Calu3 (cell line): ENCODE measurements at regions not wholly inside any gene's neighbourhood (a gene's known extent, or its start where the extent isn't known, plus 50 kb on each side); places are given as distances from the start of the nearest gene placed in this dataset.

Experiments
- BruUV-seq: library from RNA; stranded (reverse); fragments of 400-500 nt; replicated peaks from 2 replicates; lab custom pipeline; 2021; lab: Mats Ljungman, UMichigan
- CTCF ChIA-PET: fragments of 300-600 bp; sonication (Branson Sonifier 250); formaldehyde crosslinking; loops from one replicate; lab custom pipeline; 2022; ENCODE audit warnings: antibody characterized with exemption; lab: Charles Lee
- DNase-seq: peaks from one replicate; pipeline ENCODE4 v3.0.0; 2022
- H3K27ac Mint-ChIP-seq: one replicate; pipeline ENCODE4 v1.8.0; 2022; ENCODE audit warnings: mixed read lengths; ENCODE audit not compliant: unreplicated experiment
- H3K27me3 Mint-ChIP-seq: one replicate; pipeline ENCODE4 v1.8.0; 2022; ENCODE audit warnings: mixed read lengths; ENCODE audit not compliant: unreplicated experiment
- H3K36me3 Mint-ChIP-seq: one replicate; pipeline ENCODE4 v1.8.0; 2022; ENCODE audit warnings: mild to moderate bottlenecking, moderate library complexity, mixed read lengths; ENCODE audit not compliant: insufficient read depth, unreplicated experiment
- H3K4me1 Mint-ChIP-seq: one replicate; pipeline ENCODE4 v1.8.0; 2022; ENCODE audit warnings: mild to moderate bottlenecking, low read depth, mixed read lengths; ENCODE audit not compliant: unreplicated experiment
- H3K4me3 Mint-ChIP-seq: one replicate; pipeline ENCODE4 v1.8.0; 2022; ENCODE audit warnings: mild to moderate bottlenecking, low read depth, moderate library complexity, mixed read lengths; ENCODE audit not compliant: unreplicated experiment
- H3K9me3 Mint-ChIP-seq: one replicate; pipeline ENCODE4 v1.8.0; 2022; ENCODE audit warnings: low read depth, mixed read lengths; ENCODE audit not compliant: unreplicated experiment
- intact Hi-C: fragments of 100-400 bp; cut with micrococcal nuclease; formaldehyde crosslinking; loops from one replicate; pipeline ENCODE4 v1.10.0; 2022; ENCODE audit not compliant: unreplicated experiment
- TF ChIP-seq, protein P1 (sequence below): fragments of 200-600 bp; IDR thresholded peaks from one replicate; pipeline ENCODE4 v1.8.0; 2022; ENCODE audit warnings: antibody characterized with exemption; ENCODE audit not compliant: unreplicated experiment

DNA sequence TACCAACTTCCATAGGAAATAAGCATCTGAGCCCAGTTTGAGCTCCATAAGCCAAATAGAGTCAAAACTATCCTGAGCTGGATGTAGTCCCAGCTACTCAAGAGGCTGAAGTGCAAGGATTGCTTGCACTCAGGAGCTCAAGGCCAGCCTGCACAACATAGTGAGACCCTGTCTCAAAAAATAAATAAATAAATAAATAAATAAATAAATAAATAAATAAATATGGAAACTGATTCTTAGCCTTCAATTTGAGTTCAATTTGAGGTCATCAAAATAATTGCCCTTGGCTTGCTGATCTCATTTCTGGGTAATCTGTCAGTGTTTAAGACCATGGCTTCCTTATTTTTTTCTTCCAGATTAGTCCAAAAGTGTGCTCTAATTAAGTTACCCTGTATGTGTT is 184.9 kb upstream of the CDH20 start:
- Mint-ChIP-seq H3K4me1 (no peaks in the 10 kb centered on the region), H3K27ac (no peak overlapping the region), H3K9me3 (peaks cover 13% of the 10 kb centered on the region), H3K27me3 (no peaks in the 10 kb centered on the region), H3K36me3 (no peaks in the 10 kb centered on the region), H3K4me3 (no peak overlapping the region)
- BruUV-seq, result no TSS peak
- DNase-seq, result no peak
- TF ChIP-seq, protein P1, sequence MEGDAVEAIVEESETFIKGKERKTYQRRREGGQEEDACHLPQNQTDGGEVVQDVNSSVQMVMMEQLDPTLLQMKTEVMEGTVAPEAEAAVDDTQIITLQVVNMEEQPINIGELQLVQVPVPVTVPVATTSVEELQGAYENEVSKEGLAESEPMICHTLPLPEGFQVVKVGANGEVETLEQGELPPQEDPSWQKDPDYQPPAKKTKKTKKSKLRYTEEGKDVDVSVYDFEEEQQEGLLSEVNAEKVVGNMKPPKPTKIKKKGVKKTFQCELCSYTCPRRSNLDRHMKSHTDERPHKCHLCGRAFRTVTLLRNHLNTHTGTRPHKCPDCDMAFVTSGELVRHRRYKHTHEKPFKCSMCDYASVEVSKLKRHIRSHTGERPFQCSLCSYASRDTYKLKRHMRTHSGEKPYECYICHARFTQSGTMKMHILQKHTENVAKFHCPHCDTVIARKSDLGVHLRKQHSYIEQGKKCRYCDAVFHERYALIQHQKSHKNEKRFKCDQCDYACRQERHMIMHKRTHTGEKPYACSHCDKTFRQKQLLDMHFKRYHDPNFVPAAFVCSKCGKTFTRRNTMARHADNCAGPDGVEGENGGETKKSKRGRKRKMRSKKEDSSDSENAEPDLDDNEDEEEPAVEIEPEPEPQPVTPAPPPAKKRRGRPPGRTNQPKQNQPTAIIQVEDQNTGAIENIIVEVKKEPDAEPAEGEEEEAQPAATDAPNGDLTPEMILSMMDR, result no peak
- CTCF ChIA-PET, result no interaction called here
- intact Hi-C loops, result no loop called here

GRCh38 chr18:61149786-61150185 is 183.4 kb upstream of the CDH20 start:
- intact Hi-C loops, result no loop called here
- Mint-ChIP-seq H3K36me3 (no peaks in the 10 kb centered on the region), H3K4me3 (no peak overlapping the region), H3K9me3 (peaks cover 10% of the 10 kb centered on the region), H3K4me1 (no peaks in the 10 kb centered on the region), H3K27me3 (no peaks in the 10 kb centered on the region), H3K27ac (no peak overlapping the region)
- no peak for DNase-seq
- TF ChIP-seq, protein P1, result no peak
- BruUV-seq, result no TSS peak
- CTCF ChIA-PET, result interaction anchor here (0.6 kb wide), 1 partner anchor 96 kb away, joined by 5 read pairs; no protein-coding TSS in a partner anchor

DNA sequence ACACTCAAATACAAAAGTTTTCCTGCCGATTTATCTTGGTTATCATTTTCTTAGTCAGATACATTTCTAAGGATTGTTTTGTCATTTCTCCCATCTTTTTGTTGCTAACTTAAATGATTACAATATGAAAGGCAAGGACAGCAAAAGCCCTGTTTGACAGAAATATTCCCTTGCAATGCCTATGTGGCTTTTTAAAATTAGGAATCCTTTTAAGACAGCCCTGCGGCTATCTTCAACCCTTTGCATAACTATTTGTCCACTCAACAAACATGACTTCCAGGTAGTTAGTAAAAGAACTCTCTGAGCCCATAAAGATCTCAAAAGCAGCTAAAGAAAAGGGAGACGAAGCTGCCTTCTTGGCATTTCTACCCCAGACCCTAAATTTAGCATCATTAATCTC is 179.7 kb upstream of the CDH20 start:
- Mint-ChIP-seq H3K4me1 (no peaks in the 10 kb centered on the region), H3K36me3 (no peaks in the 10 kb centered on the region), H3K27ac (no peak overlapping the region), H3K27me3 (peaks cover 5% of the 10 kb centered on the region), H3K4me3 (no peak overlapping the region), H3K9me3 (peaks cover 7% of the 10 kb centered on the region)
- intact Hi-C loops, result no loop called here
- TF ChIP-seq, protein P1, result no peak
- DNase-seq, result no peak
- BruUV-seq, result no TSS peak
- CTCF ChIA-PET, result no interaction called here

GRCh38 chr18:61154866-61155265 is 178.4 kb upstream of the CDH20 start:
- no TSS peak for BruUV-seq
- Mint-ChIP-seq H3K9me3 (peaks cover 7% of the 10 kb centered on the region), H3K27me3 (peaks cover 9% of the 10 kb centered on the region), H3K4me1 (no peaks in the 10 kb centered on the region), H3K27ac (no peak overlapping the region), H3K4me3 (no peak overlapping the region), H3K36me3 (no peaks in the 10 kb centered on the region)
- CTCF ChIA-PET, result interaction anchor here (1.2 kb wide), 1 partner anchor 10 kb away, joined by 3 read pairs; no protein-coding TSS in a partner anchor
- intact Hi-C loops, result no loop called here
- TF ChIP-seq, protein P1, result no peak
- DNase-seq, result no peak
